ENCODE measurements at regions not wholly inside any gene's neighbourhood (a gene's known extent, or its start where the extent isn't known, plus 50 kb on each side); places are given as distances from the start of the nearest gene placed in this dataset.
"Not testable (repeated sequence)": the region's sequence is repeated elsewhere in the genome, so short reads cannot be mapped to it uniquely, and the experiment has no call there.

- no peaks in the 10 kb centered on the region for H3K36me3 ChIP-seq (ENCODE audit: control insufficient read depth, insufficient read depth, low read length)
- H3K4me3 ChIP-seq (ENCODE audit: low read depth, low read length), result no peak overlapping the region
- no peaks in the 10 kb centered on the region for H3K27me3 ChIP-seq (ENCODE audit: control insufficient read depth, insufficient read depth, low read length)
- no peak for TF ChIP-seq CTCF (IDR thresholded peaks at IDR 0.05; ENCODE audit: insufficient read depth, low read length, poor library complexity, severe bottlenecking)
- DNase-seq (ENCODE audit: low read depth), result no peak
Measured at GRCh38 chr14:38930022-38930421, 173.0 kb downstream of the SEC23A start.

- no peak for DNase-seq (ENCODE audit: low read depth)
- Histone ChIP-seq H3K27me3 (ENCODE audit: control insufficient read depth, insufficient read depth, low read length) (no peaks in the 10 kb centered on the region), H3K36me3 (ENCODE audit: control insufficient read depth, insufficient read depth, low read length) (no peaks in the 10 kb centered on the region), H3K4me3 (ENCODE audit: low read depth, low read length) (no peak overlapping the region)
- no peak for TF ChIP-seq CTCF (IDR thresholded peaks at IDR 0.05; ENCODE audit: insufficient read depth, low read length, poor library complexity, severe bottlenecking)
Measured at GRCh38 chr14:38929416-38929815, 173.6 kb downstream of the SEC23A start.

GRCh38 chr14:38921893-38922292 is 181.1 kb downstream of the SEC23A start:
- H3K4me3 ChIP-seq (ENCODE audit: low read depth, low read length); H3K36me3 ChIP-seq (ENCODE audit: control insufficient read depth, insufficient read depth, low read length); DNase-seq (ENCODE audit: low read depth); H3K27me3 ChIP-seq (ENCODE audit: control insufficient read depth, insufficient read depth, low read length): not testable (repeated sequence)

GRCh38 chr14:38915125-38915524 is 187.9 kb downstream of the SEC23A start:
- Histone ChIP-seq H3K4me3 (ENCODE audit: low read depth, low read length) (no peak overlapping the region), H3K27me3 (ENCODE audit: control insufficient read depth, insufficient read depth, low read length) (no peaks in the 10 kb centered on the region), H3K36me3 (ENCODE audit: control insufficient read depth, insufficient read depth, low read length) (no peaks in the 10 kb centered on the region)
- no peak for DNase-seq (ENCODE audit: low read depth)
- TF ChIP-seq CTCF (IDR thresholded peaks at IDR 0.05; ENCODE audit: insufficient read depth, low read length, poor library complexity, severe bottlenecking), result no peak

- Histone ChIP-seq H3K36me3 (ENCODE audit: control insufficient read depth, insufficient read depth, low read length) (no peaks in the 10 kb centered on the region), H3K4me3 (ENCODE audit: low read depth, low read length) (no peak overlapping the region), H3K27me3 (ENCODE audit: control insufficient read depth, insufficient read depth, low read length) (no peaks in the 10 kb centered on the region)
- TF ChIP-seq CTCF (IDR thresholded peaks at IDR 0.05; ENCODE audit: insufficient read depth, low read length, poor library complexity, severe bottlenecking), result no peak
- no peak for DNase-seq (ENCODE audit: low read depth)
Measured at GRCh38 chr14:38910092-38910491, 192.9 kb downstream of the SEC23A start.

- DNase-seq (ENCODE audit: low read depth), result no peak
- Histone ChIP-seq H3K36me3 (ENCODE audit: control insufficient read depth, insufficient read depth, low read length) (no peaks in the 10 kb centered on the region), H3K27me3 (ENCODE audit: control insufficient read depth, insufficient read depth, low read length) (no peaks in the 10 kb centered on the region), H3K4me3 (ENCODE audit: low read depth, low read length) (no peak overlapping the region)
- TF ChIP-seq CTCF (IDR thresholded peaks at IDR 0.05; ENCODE audit: insufficient read depth, low read length, poor library complexity, severe bottlenecking), result no peak
Measured at GRCh38 chr14:38904959-38905358, 198.1 kb downstream of the SEC23A start.

Measured in kidney epithelial cell (primary cell).